ENCODE measurements at regions not wholly inside any gene's neighbourhood (a gene's known extent, or its start where the extent isn't known, plus 50 kb on each side); places are given as distances from the start of the nearest gene placed in this dataset.

DNA sequence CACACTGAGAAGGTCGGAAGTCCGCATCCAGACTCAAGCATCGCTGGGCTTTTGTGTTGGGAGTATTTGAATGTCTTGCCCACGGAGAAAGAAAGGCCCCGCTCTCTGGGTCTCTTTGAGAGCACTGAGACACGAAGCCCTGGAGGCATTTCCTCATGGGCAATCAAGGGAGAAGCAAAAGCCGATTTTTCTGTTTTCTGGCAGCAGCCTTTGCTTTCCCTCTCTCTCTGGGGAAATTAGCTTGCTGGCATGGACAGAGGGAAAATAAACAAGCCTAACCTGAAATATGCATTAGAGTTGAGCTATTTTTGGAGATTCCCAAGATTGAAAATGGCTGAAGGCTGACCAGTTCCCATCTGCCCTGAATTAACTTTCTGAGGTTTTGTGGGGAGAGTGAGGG is 238.7 kb downstream of the HAPSTR1 start:
- TF ChIP-seq EZH2 (IDR thresholded peaks at IDR 0.05; ENCODE audit: insufficient read depth, low read length), result no peak
- TF ChIP-seq, protein P1, sequence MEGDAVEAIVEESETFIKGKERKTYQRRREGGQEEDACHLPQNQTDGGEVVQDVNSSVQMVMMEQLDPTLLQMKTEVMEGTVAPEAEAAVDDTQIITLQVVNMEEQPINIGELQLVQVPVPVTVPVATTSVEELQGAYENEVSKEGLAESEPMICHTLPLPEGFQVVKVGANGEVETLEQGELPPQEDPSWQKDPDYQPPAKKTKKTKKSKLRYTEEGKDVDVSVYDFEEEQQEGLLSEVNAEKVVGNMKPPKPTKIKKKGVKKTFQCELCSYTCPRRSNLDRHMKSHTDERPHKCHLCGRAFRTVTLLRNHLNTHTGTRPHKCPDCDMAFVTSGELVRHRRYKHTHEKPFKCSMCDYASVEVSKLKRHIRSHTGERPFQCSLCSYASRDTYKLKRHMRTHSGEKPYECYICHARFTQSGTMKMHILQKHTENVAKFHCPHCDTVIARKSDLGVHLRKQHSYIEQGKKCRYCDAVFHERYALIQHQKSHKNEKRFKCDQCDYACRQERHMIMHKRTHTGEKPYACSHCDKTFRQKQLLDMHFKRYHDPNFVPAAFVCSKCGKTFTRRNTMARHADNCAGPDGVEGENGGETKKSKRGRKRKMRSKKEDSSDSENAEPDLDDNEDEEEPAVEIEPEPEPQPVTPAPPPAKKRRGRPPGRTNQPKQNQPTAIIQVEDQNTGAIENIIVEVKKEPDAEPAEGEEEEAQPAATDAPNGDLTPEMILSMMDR (IDR thresholded peaks at IDR 0.05; ENCODE audit: insufficient read depth, low read depth, low read length), result no peak
